ENCODE measurements at regions not wholly inside any gene's neighbourhood (a gene's known extent, or its start where the extent isn't known, plus 50 kb on each side); places are given as distances from the start of the nearest gene placed in this dataset.
"Not testable (repeated sequence)": the region's sequence is repeated elsewhere in the genome, so short reads cannot be mapped to it uniquely, and the experiment has no call there.

- TF ChIP-seq CTCF (IDR thresholded peaks at IDR 0.05), result no peak
- no peak for DNase-seq (ENCODE audit: low spot score)
- ATAC-seq (ENCODE audit: low FRiP score), result no peak
These were observed 765.1 kb upstream of the CA10 start for GRCh38 chr17:52923658-52924057.

- no peak for TF ChIP-seq CTCF (IDR thresholded peaks at IDR 0.05)
- ATAC-seq (ENCODE audit: low FRiP score) (no peak), DNase-seq (ENCODE audit: low spot score) (no peak)
These were observed 740.7 kb upstream of the CA10 start for GRCh38 chr17:52899235-52899634.

DNA sequence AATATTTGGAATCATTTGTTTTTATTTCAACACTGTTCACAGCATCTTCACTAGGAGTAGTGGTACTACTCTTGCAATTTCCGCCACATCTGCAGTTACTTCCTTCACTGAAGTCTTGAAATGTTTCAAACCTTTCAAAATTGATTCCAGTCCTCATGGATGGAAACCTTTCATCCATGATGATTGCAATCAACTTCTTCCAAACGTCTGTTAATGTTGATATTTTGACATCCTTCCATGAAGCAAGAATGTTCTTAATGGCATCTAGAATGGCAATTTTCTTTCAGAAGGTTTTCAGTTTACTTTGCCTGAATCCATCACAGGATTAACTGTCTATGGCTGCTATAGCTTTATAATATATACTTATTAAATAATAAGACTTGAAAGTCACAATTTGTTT lies 736.8 kb upstream of the CA10 start:
- no peak for ATAC-seq (ENCODE audit: low FRiP score)
- TF ChIP-seq CTCF (IDR thresholded peaks at IDR 0.05), result no peak
- DNase-seq (ENCODE audit: low spot score), result no peak

DNA sequence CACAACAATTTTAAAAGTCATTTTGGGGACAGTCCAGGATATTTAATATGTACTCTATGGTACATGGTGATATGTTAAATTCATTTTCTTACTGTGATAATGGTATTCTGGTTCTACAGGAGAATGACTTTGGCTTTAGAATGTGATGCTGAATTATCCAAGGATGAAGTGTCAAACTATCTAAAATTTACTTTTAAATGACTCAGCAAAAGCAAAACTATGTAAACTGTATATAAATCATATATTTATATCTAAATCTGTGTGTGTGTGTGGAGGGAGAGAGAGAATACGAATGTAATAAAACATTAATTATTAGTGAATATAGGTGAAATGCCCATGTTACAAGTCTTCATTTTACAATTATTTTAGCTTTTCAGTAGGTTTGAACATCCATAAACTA lies 733.8 kb upstream of the CA10 start:
- ATAC-seq (ENCODE audit: low FRiP score), result no peak
- DNase-seq (ENCODE audit: low spot score), result no peak
- no peak for TF ChIP-seq CTCF (IDR thresholded peaks at IDR 0.05)

DNA sequence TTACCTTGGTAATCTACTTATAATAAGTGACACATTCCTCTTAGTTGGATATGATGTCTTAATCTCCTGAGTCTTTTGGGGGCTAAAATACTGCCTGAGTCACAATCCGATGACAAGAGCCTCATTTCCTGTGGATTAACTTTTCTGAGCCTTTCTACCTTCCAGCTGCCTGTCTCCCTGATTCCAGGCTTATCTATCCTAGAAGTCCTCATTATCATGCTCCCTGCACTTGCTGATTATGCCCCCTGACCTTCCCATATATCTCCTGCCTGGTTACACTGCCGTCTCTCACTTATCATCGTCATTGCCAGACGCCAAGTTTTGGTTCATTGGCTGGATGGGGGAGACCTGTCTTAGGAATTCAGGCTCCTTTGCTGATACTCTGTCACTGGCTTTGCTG lies 727.4 kb upstream of the CA10 start:
- ATAC-seq (ENCODE audit: low FRiP score) (no peak), DNase-seq (ENCODE audit: low spot score) (no peak)
- TF ChIP-seq CTCF (IDR thresholded peaks at IDR 0.05), result no peak

GRCh38 chr17:52883907-52884491 lies 725.5 kb upstream of the CA10 start:
- DNase-seq (ENCODE audit: low spot score); ATAC-seq (ENCODE audit: low FRiP score): not testable (repeated sequence)

DNA sequence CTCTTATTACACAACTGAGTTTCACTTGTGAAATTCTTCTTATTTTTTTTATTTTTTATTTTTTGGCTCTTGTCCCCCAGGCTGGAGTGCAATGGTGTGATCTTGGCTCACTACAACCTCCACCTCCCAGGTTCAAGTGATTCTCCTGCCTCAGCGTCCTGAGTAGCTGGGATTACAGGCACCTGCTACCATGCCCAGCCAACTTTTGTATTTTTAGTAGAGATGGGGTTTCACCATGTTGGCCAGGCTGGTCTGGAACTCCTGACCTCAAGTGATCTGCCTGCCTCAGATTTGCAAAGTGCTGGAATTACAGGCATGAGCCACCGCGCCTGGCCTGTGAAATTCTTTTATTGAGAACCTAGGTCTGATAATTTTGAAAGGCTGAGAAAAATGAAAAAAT lies 688.3 kb upstream of the CA10 start:
- ATAC-seq (ENCODE audit: low FRiP score); DNase-seq (ENCODE audit: low spot score): not testable (repeated sequence)

GRCh38 chr17:52841971-52842370 lies 683.5 kb upstream of the CA10 start:
- DNase-seq (ENCODE audit: low spot score) (no peak), ATAC-seq (ENCODE audit: low FRiP score) (no peak)
- TF ChIP-seq CTCF (IDR thresholded peaks at IDR 0.05), result no peak
